Naive thymus-derived CD8-positive, alpha-beta T cell (primary cell): ENCODE measurements at regions not wholly inside any gene's neighbourhood (a gene's known extent, or its start where the extent isn't known, plus 50 kb on each side); places are given as distances from the start of the nearest gene placed in this dataset.
A peak's percentile ranks its signal among the peaks of the same experiment; 100 is the strongest.

ENCODE experiments used
- ATAC-seq, 2 donors: fragments of 150-1000 bp; cut with Tn5 transposase in 1 of 2; sonication (Bioruptor Pico), chemical (Tn5 transposase) in 1 of 2; 1 replicate in 1 of 2; 2 replicates in 1 of 2; pipeline ENCODE4 v1.10.0; 2021; ENCODE audit warnings: mild to moderate bottlenecking in 2 of 2, moderate library complexity in 2 of 2
- POLR2A ChIA-PET: fragments of 350-600 bp; sonication (Branson Sonifier 250); formaldehyde crosslinking; loops from one replicate; lab custom pipeline; 2021; ENCODE audit warnings: antibody characterized with exemption; lab: Charles Lee
- DNase-seq, 10 donors: peaks; one replicate each; pipeline versions ENCODE4 v3.0.0 to v3.0.0-alpha.2; 2020 to 2022
- H3K27ac Mint-ChIP-seq, 10 donors: one replicate each; pipeline ENCODE4 v1.8.0; 2020 to 2022; ENCODE audit warnings: mild to moderate bottlenecking in 10 of 10, mixed read lengths in 10 of 10, moderate library complexity in 4 of 10, inconsistent platforms in 1 of 10
- H3K27me3 Mint-ChIP-seq, 5 donors: one replicate each; pipeline ENCODE4 v1.8.0; 2021 to 2022; ENCODE audit warnings: mixed read lengths in 5 of 5
- H3K36me3 Mint-ChIP-seq, 3 donors: one replicate each; pipeline ENCODE4 v1.8.0; 2020 to 2022; ENCODE audit warnings: mixed read lengths in 3 of 3, mild to moderate bottlenecking in 2 of 3, inconsistent platforms in 1 of 3
- H3K4me1 Mint-ChIP-seq, 4 donors: one replicate each; pipeline ENCODE4 v1.8.0; 2021 to 2022; ENCODE audit warnings: mixed read lengths in 4 of 4
- H3K4me3 Mint-ChIP-seq, 10 donors: one replicate each; pipeline ENCODE4 v1.8.0; 2020 to 2022; ENCODE audit warnings: mild to moderate bottlenecking in 10 of 10, mixed read lengths in 10 of 10, moderate library complexity in 6 of 10, inconsistent platforms in 1 of 10
- H3K9me3 Mint-ChIP-seq, 9 donors: one replicate each; pipeline ENCODE4 v1.8.0; 2020 to 2022; ENCODE audit warnings: mixed read lengths in 9 of 9, mild to moderate bottlenecking in 3 of 9, inconsistent platforms in 1 of 9, moderate library complexity in 1 of 9

DNA sequence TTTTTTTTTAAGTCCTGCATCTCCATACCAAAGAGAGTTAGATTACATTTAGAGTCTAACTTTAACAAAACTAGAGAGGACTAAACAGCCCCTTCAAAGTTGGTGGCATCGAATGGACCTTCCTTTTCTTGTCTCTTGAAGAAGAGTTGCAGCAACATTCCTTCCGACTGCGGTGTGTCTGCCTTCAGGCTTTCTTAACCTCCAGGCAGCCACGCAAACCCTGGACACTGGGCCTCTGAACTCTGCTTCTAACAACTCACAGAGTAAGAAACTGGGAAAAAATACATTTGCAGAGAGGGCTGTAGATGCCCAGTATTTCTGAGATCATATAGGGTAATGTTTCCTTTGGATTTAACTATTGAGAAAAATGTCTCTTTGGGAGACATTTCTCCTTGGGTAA is 120.5 kb upstream of the MAST4 start:
- H3K9me3 Mint-ChIP-seq: peaks cover 0 to 3% (median under 1%) of the 10 kb centered on the region in 9 donors
- ATAC-seq: no peak
- H3K4me1 Mint-ChIP-seq: peaks cover 0 to 2% (median 0%) of the 10 kb centered on the region in 4 donors
- POLR2A ChIA-PET: no interaction called here
- H3K27me3 Mint-ChIP-seq: peaks cover 0 to 20% (median 2%) of the 10 kb centered on the region in 5 donors
- DNase-seq: no peak
- no peaks in the 10 kb centered on the region for H3K36me3 Mint-ChIP-seq
- H3K4me3 Mint-ChIP-seq: no peak overlapping the region
- H3K27ac Mint-ChIP-seq: no peak overlapping the region

GRCh38 chr5:66477596-66477995 is 118.6 kb upstream of the MAST4 start:
- DNase-seq (no peak), ATAC-seq (no peak)
- Mint-ChIP-seq H3K27me3 (peaks cover 0 to 16% (median 5%) of the 10 kb centered on the region in 5 donors), H3K36me3 (peaks cover 0 to 2% (median 0%) of the 10 kb centered on the region in 3 donors), H3K9me3 (peaks cover 0 to 11% (median 8%) of the 10 kb centered on the region in 9 donors), H3K27ac (no peak overlapping the region), H3K4me1 (peaks cover 0 to 2% (median 0%) of the 10 kb centered on the region in 4 donors), H3K4me3 (no peak overlapping the region)
- POLR2A ChIA-PET: interaction anchor here (0.7 kb wide), 1 partner anchor 258 kb away, joined by 5 read pairs; no protein-coding TSS in a partner anchor

- no peaks in the 10 kb centered on the region for H3K36me3 Mint-ChIP-seq
- no peaks in the 10 kb centered on the region for H3K4me1 Mint-ChIP-seq
- POLR2A ChIA-PET: no interaction called here
- H3K9me3 Mint-ChIP-seq: peaks cover 0 to 5% (median 0%) of the 10 kb centered on the region in 9 donors
- no peak for DNase-seq
- no peak overlapping the region for H3K27ac Mint-ChIP-seq
- H3K27me3 Mint-ChIP-seq: peaks cover 0 to 10% (median 4%) of the 10 kb centered on the region in 5 donors
- no peak overlapping the region for H3K4me3 Mint-ChIP-seq
- ATAC-seq: no peak
These were observed 101.8 kb upstream of the MAST4 start for GRCh38 chr5:66494437-66494836.

DNA sequence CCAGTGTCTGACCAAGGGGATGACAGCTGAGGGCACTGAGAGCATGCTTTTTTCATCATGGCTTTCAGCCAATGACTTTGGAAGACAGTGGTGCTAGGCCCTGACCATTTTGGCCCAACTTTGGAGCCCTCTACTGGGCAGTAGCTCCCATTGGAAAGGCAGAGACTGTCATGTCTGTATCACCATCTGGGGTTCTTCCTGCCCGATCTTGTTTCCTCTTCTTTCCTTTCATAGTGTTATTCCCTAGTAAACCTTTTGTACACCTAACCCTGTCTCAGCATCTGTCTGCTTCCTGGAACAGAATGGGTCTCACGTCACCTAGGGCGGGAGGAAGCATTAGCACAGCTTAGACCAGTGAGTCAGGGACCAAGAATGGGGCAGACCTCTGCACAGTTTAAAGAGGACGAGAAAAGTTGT is 97.4 kb upstream of the MAST4 start:
- DNase-seq (no peak), ATAC-seq (no peak)
- H3K27ac Mint-ChIP-seq: no peak overlapping the region
- peaks cover 0 to 10% (median 4%) of the 10 kb centered on the region in 5 donors for H3K27me3 Mint-ChIP-seq
- POLR2A ChIA-PET: no interaction called here
- H3K9me3 Mint-ChIP-seq: peaks cover 0 to 3% (median 0%) of the 10 kb centered on the region in 9 donors
- no peaks in the 10 kb centered on the region for H3K4me1 Mint-ChIP-seq
- H3K4me3 Mint-ChIP-seq: no peak overlapping the region
- H3K36me3 Mint-ChIP-seq: no peaks in the 10 kb centered on the region

DNA sequence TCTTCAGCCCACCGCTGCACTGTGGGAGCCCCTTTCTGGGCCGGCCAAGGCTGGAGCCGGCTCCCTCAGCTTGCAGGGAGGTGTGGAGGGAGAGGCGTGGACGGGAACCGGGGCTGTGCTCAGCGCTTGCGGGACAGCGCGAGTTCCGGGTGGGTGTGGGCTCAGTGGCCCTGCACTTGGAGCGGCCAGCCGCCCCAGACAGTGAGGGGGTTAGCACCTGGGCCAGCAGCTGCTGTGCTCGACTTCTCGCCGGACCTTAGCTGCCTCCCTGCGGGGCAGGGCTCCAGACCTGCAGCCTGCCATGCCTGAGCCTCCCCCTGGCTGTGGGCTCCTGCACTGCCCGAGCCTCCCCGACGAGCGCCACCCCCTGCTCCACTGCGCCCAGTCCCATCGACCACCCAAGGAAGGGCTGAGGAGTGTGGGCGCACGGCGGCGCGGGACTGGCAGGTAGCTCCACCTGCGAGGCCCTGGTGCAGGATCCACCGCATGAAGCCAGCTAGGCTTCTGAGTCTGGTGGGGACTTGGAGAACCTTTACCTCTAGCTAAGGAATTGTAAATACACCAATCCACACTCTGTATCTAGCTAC is 92.9 kb upstream of the MAST4 start:
- ATAC-seq (no peak), DNase-seq (peak in 1 of 10 donors; percentile 3)
- no peak overlapping the region for H3K4me3 Mint-ChIP-seq
- H3K9me3 Mint-ChIP-seq: no peaks in the 10 kb centered on the region
- peaks cover 0 to 4% (median 0%) of the 10 kb centered on the region in 5 donors for H3K27me3 Mint-ChIP-seq
- no peaks in the 10 kb centered on the region for H3K4me1 Mint-ChIP-seq
- H3K36me3 Mint-ChIP-seq: no peaks in the 10 kb centered on the region
- POLR2A ChIA-PET: no interaction called here
- no peak overlapping the region for H3K27ac Mint-ChIP-seq

GRCh38 chr5:66507106-66507505 is 89.1 kb upstream of the MAST4 start:
- POLR2A ChIA-PET: no interaction called here
- Mint-ChIP-seq H3K9me3 (no peaks in the 10 kb centered on the region), H3K36me3 (no peaks in the 10 kb centered on the region), H3K27me3 (peaks cover 0 to 2% (median 0%) of the 10 kb centered on the region in 5 donors), H3K4me1 (no peaks in the 10 kb centered on the region), H3K4me3 (no peak overlapping the region), H3K27ac (no peak overlapping the region)
- DNase-seq (no peak), ATAC-seq (no peak)

DNA sequence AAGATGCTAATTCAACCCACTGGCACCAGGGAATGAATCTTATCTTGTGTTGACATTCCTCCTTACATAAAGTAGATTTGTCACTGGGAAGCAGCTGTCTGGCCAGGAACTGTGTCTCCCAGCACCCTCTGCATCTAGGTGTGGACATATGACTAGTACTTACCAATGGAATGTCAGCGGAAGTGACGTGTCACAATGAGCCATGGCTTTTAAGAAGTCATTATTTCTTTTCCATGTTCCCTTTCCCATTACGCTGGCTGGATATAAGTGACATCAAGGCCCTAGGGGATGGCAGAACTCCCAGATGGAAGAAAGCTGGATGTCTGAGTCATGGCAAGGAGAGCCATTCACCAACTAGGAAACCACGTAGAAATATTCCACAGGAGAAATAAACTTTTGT is 84.7 kb upstream of the MAST4 start:
- DNase-seq (no peak), ATAC-seq (no peak)
- POLR2A ChIA-PET: no interaction called here
- peaks cover 0 to 17% (median 0%) of the 10 kb centered on the region in 4 donors for H3K4me1 Mint-ChIP-seq
- H3K27me3 Mint-ChIP-seq: peaks cover 0 to 4% (median 0%) of the 10 kb centered on the region in 5 donors
- H3K4me3 Mint-ChIP-seq: no peak overlapping the region
- H3K27ac Mint-ChIP-seq: no peak overlapping the region
- no peaks in the 10 kb centered on the region for H3K36me3 Mint-ChIP-seq
- H3K9me3 Mint-ChIP-seq: no peaks in the 10 kb centered on the region

DNA sequence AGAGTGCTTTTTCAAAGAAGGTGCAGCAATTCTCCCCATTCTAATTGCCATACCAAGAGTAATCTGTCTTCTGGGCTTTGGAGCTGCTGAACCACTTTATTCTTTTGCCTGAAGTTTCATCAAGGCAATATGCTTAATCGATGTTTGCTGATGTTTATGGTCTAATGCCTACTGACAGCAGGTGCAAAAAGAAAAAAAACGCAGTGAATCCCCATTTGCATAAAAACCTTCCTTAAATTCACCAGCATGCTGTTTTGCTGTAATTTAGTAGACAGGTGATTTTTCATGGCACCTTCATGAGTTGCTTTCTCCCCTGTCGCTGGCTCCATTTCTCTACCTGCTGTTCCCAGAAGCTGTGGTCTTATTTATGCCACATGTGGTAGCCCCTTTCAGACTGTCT is 83.1 kb upstream of the MAST4 start:
- no peak overlapping the region for H3K27ac Mint-ChIP-seq
- no peaks in the 10 kb centered on the region for H3K36me3 Mint-ChIP-seq
- ATAC-seq: no peak
- H3K4me1 Mint-ChIP-seq: peaks cover 0 to 21% (median 0%) of the 10 kb centered on the region in 4 donors
- no peak for DNase-seq
- H3K4me3 Mint-ChIP-seq: no peak overlapping the region
- POLR2A ChIA-PET: no interaction called here
- no peaks in the 10 kb centered on the region for H3K9me3 Mint-ChIP-seq
- H3K27me3 Mint-ChIP-seq: peaks cover 0 to 4% (median 0%) of the 10 kb centered on the region in 5 donors

- peaks cover 0 to 6% (median 0%) of the 10 kb centered on the region in 9 donors for H3K9me3 Mint-ChIP-seq
- peak overlapping the region in 1 of 10 donors; percentile 63 for H3K27ac Mint-ChIP-seq
- peaks cover 0 to 2% (median 0%) of the 10 kb centered on the region in 5 donors for H3K27me3 Mint-ChIP-seq
- POLR2A ChIA-PET: no interaction called here
- H3K36me3 Mint-ChIP-seq: no peaks in the 10 kb centered on the region
- peaks cover 0 to 21% (median 0%) of the 10 kb centered on the region in 4 donors for H3K4me1 Mint-ChIP-seq
- DNase-seq: no peak
- ATAC-seq: no peak
- peak overlapping the region in 1 of 10 donors; percentile 29 for H3K4me3 Mint-ChIP-seq
These were observed 81.0 kb upstream of the MAST4 start for GRCh38 chr5:66515209-66515608.

DNA sequence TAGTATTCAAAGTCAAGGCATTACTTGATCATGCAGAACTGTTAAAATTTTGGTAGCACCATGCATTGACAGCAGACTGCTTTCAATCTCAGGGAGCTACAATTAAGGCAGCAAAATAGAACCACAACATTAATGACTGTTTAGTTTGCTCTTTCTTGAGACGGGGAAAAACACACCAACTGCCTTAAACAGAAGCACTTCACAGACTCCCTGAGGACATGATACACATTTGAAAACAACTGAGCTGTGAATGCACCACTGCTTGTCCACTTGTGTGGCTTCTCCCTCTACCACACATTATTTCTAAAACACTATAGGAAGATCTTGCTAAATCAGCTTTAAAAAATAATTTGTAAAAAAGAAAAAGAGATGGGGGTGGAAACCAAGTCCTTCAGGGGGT is 79.6 kb upstream of the MAST4 start:
- peaks cover 0 to 2% (median 0%) of the 10 kb centered on the region in 5 donors for H3K27me3 Mint-ChIP-seq
- no peak for DNase-seq
- no peak overlapping the region for H3K4me3 Mint-ChIP-seq
- H3K9me3 Mint-ChIP-seq: peaks cover 7 to 19% (median 11%) of the 10 kb centered on the region in 9 donors
- H3K27ac Mint-ChIP-seq: no peak overlapping the region
- peaks cover 0 to 21% (median 0%) of the 10 kb centered on the region in 4 donors for H3K4me1 Mint-ChIP-seq
- H3K36me3 Mint-ChIP-seq: no peaks in the 10 kb centered on the region
- ATAC-seq: no peak
- POLR2A ChIA-PET: no interaction called here

GRCh38 chr5:66517351-66517750 is 78.8 kb upstream of the MAST4 start:
- Mint-ChIP-seq H3K4me3 (no peak overlapping the region), H3K27ac (no peak overlapping the region), H3K27me3 (peaks cover 0 to 2% (median 0%) of the 10 kb centered on the region in 5 donors), H3K4me1 (peaks cover 0 to 19% (median 0%) of the 10 kb centered on the region in 4 donors), H3K9me3 (peaks cover 7 to 23% (median 13%) of the 10 kb centered on the region in 9 donors), H3K36me3 (no peaks in the 10 kb centered on the region)
- POLR2A ChIA-PET: no interaction called here
- DNase-seq (no peak), ATAC-seq (no peak)

- peaks cover 0 to 17% (median 0%) of the 10 kb centered on the region in 4 donors for H3K4me1 Mint-ChIP-seq
- no peak overlapping the region for H3K27ac Mint-ChIP-seq
- no peaks in the 10 kb centered on the region for H3K36me3 Mint-ChIP-seq
- no peak for DNase-seq
- ATAC-seq: no peak
- peaks cover 7 to 27% (median 13%) of the 10 kb centered on the region in 9 donors for H3K9me3 Mint-ChIP-seq
- H3K27me3 Mint-ChIP-seq: peaks cover 0 to 3% (median 0%) of the 10 kb centered on the region in 5 donors
- H3K4me3 Mint-ChIP-seq: no peak overlapping the region
- POLR2A ChIA-PET: no interaction called here
These were observed 78.1 kb upstream of the MAST4 start for GRCh38 chr5:66518052-66518451.

DNA sequence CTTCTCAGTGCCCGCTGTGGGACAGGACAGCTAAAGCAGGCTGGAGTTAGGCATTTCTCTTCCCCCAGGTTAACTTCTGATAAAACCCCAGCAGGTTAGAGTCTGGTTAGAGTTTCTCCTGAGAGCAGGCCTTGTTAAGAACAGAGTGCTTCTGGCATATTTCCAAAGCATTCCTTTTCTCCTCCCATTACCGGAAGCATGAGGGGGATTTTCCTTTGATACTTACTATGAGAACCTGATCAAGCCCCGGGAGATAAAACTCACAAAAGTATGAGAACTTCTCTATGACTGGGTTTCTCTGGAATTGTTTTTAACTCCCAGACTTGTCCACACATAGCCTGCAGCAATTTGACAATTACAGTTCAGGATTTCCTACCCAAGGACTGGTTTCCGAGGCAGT is 77.4 kb upstream of the MAST4 start:
- no peak for DNase-seq
- ATAC-seq: no peak
- peaks cover 0 to 7% (median 2%) of the 10 kb centered on the region in 5 donors for H3K27me3 Mint-ChIP-seq
- H3K36me3 Mint-ChIP-seq: no peaks in the 10 kb centered on the region
- H3K9me3 Mint-ChIP-seq: peaks cover 7 to 29% (median 13%) of the 10 kb centered on the region in 9 donors
- POLR2A ChIA-PET: no interaction called here
- H3K4me1 Mint-ChIP-seq: peaks cover 0 to 17% (median 0%) of the 10 kb centered on the region in 4 donors
- H3K27ac Mint-ChIP-seq: no peak overlapping the region
- H3K4me3 Mint-ChIP-seq: no peak overlapping the region
